H1 (cell line): ENCODE measurements at regions not wholly inside any gene's neighbourhood (a gene's known extent, or its start where the extent isn't known, plus 50 kb on each side); places are given as distances from the start of the nearest gene placed in this dataset.

Source experiments
- POLR2A ChIP-seq, 2 experiments: IDR thresholded peaks; 1 replicate in 1 of 2; 2 replicates in 1 of 2; pipeline ENCODE4 v1.6.1; 2011; ENCODE audit warnings: low read depth in 2 of 2, low read length in 2 of 2, mild to moderate bottlenecking in 2 of 2; ENCODE audit errors: control extremely low read depth in 1 of 2
- ZNF274 ChIP-seq: IDR thresholded peaks from 2 replicates; pipeline ENCODE4 v1.7.0; 2012; ENCODE audit warnings: low read length, borderline replicate concordance; ENCODE audit errors: extremely low read depth

GRCh38 chr14:93857081-93857480 is 68.8 kb upstream of the PRIMA1 start (continued):
- no peak for TF ChIP-seq POLR2A (IDR thresholded peaks at IDR 0.05; ENCODE audit: control extremely low read depth in 1 of 2, low read depth in 2 of 2, low read length in 2 of 2)
- TF ChIP-seq ZNF274, result no peak
